GM19351 (cell line): ENCODE measurements at regions not wholly inside any gene's neighbourhood (a gene's known extent, or its start where the extent isn't known, plus 50 kb on each side); places are given as distances from the start of the nearest gene placed in this dataset.
A peak's percentile ranks its signal among the peaks of the same experiment; 100 is the strongest.
"Not testable (repeated sequence)": the region's sequence is repeated elsewhere in the genome, so short reads cannot be mapped to it uniquely, and the experiment has no call there.

Experiments
- ATAC-seq: cut with Tn5 transposase; IDR thresholded peaks from one replicate; pipeline ENCODE4 v1.9.1; 2021; ENCODE audit warnings: mild to moderate bottlenecking, moderate library complexity; ENCODE audit not compliant: unreplicated experiment

DNA sequence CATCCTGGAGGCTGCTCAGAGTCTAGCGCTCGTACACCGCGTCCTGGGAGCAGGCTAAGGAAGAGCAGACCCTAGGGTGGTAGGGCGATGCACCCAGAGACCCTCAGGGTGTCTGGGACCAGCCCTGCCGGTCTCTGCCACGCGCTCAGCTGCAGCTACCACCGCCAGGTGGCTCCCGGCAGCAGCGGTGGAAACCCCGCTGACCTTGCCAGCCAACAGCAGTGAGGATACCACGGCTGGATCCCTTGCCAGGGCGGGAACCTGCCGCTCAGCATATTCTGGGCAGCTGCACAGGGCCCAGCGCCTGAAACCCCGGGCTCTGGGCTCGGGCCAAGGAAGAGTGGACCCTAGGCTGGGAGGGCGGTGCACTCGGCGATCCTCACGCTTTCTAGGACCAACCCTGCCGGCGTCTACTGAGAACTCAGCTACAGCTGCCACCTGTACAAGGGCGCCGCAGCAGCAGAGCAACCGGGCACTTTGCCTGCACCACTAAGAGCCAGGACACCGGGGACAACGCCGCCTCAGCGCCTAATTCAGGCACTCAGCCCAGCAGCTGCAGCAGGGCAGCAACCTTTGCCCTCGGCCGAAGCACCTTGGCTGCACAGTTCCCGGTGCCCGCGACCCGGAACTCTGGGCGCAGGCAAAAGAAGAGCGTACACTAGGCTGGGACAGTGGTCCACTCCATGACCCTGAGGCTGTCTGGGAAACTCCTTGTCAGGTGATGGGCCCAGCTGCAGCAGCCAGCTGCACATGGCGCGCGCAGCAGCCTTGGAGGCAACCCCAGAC is 80.8 kb downstream of the POTEB2 start:
- not testable (repeated sequence) for ATAC-seq

DNA sequence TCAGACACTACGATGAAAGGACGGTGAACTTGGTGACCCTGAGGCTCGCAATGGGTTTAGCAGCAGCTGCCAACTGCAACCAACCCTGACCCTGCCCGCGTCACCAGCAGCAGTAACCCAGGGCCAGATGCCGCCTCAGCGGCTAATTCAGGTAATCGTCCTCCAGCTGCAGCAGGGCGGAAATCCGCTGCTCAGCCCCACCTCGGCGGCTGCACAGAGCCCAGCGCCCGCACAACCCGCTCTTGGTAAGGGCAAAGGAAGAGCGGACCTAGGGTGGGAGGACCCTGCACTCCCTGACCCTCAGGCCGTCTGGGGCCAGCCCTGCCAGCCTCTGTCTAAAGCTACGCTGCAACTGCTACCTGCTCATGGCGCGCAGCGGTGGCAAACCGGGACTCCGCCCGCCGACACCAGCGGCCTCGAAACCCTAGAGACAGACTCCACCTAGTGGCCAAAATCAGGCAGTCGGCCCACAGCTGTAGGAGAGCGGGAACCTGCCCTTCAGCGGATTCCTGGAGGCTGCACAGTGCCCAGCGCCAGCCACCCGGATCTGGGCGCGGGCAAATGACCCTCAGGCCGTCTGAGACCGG is 82.4 kb downstream of the POTEB2 start:
- not testable (repeated sequence) for ATAC-seq

DNA sequence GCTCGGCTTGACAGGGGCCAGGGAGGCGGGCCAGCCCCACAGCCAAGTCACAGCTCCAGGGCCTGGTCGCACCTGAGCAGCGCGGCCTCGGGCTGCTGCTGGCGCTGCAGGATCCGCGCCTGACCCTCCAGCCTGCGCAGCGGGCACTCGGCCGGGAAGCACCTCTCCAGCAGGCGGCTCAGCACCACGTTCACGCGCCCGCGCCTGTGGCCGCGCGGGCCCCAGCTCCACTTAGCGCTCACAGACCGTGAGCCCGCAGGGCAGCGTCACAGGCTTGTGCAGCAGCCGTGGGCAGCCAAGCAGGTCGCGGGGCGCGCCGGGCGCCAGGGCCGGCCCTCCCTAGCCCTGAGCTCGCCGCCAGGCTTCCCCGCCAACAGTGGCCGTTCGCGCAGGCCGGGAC is 90.7 kb downstream of the POTEB2 start:
- ATAC-seq: not testable (repeated sequence)

DNA sequence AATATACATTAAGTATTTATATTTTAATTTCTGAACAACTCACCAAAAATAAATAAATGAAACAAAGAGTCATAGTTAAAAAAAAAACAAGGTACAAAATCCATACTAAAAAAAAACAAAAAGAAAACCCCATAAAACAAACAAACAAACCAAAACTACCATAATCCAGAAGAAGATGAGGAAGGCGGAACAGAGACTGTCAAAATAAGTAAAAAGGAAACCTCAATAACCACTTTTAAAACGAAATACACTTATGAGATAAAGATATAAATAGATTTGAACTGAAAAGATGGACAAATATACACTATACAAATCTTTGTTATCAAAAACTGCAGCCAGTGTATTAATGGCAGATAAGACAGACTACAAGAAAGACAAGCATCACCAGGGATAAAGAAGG is 98.2 kb downstream of the POTEB2 start:
- ATAC-seq: peak; percentile 53

GRCh38 chr15:20762422-20762821 is 103.7 kb downstream of the POTEB2 start:
- ATAC-seq: not testable (repeated sequence)

DNA sequence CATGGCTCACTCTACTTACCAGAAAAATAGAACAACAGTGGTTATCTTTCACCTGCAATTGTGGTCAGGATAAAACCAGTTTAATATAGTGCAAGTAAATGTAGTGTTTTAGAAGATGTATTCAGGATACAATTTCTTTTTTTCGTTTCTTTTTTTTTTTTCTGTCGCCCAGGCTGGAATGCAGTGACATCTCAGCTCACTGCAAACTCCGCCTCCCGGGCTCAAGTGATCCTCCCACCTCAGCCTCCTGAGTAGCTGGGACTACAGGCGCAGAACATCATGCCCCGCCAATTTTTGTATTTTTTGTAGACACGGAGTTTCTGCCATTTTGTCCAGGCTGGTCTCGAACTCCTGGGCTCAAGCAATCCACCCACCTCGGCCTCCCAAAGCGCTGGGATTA is 109.7 kb downstream of the POTEB2 start:
- not testable (repeated sequence) for ATAC-seq

GRCh38 chr15:20755665-20756398 is 110.3 kb downstream of the POTEB2 start:
- ATAC-seq: not testable (repeated sequence)

- ATAC-seq: not testable (repeated sequence)
Measured at GRCh38 chr15:20733493-20733892, 132.6 kb downstream of the POTEB2 start.
